ENCODE measurements at regions not wholly inside any gene's neighbourhood (a gene's known extent, or its start where the extent isn't known, plus 50 kb on each side); places are given as distances from the start of the nearest gene placed in this dataset.

GRCh38 chr14:29236848-29237247 is 470.3 kb downstream of the FOXG1 start:
- TF ChIP-seq MAX (IDR thresholded peaks at IDR 0.05) (no peak), CTCF (IDR thresholded peaks at IDR 0.05; ENCODE audit: control extremely low read depth in 1 of 3, insufficient read depth in 1 of 3, low read depth in 1 of 3, low read length in 3 of 3) (no peak)
